ENCODE measurements at regions not wholly inside any gene's neighbourhood (a gene's known extent, or its start where the extent isn't known, plus 50 kb on each side); places are given as distances from the start of the nearest gene placed in this dataset.

DNA sequence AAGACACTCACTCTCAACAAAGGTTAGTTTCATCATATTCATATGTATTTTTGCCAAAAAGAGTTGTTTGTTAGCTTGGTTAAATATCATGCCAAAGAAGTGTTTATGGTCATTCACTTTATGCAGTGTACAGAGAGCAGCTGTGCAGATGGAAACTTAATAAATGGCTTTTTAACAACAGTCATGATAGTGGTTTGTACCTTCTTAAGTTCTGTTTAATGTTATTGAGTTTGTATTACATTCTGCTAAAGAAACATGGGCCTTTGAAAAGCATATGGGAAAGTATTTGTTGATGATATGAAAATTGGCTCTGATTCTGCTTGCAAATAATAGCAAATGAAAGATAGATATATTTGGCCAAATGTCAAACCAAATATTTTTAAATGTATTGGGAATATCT is 607.3 kb downstream of the NCAM2 start:
- no peak for DNase-seq (ENCODE audit: low read depth in 3 of 3, low spot score in 2 of 3)

GRCh38 chr21:21606041-21606440 is 607.8 kb downstream of the NCAM2 start:
- DNase-seq (ENCODE audit: low read depth in 3 of 3, low spot score in 2 of 3), result no peak

DNA sequence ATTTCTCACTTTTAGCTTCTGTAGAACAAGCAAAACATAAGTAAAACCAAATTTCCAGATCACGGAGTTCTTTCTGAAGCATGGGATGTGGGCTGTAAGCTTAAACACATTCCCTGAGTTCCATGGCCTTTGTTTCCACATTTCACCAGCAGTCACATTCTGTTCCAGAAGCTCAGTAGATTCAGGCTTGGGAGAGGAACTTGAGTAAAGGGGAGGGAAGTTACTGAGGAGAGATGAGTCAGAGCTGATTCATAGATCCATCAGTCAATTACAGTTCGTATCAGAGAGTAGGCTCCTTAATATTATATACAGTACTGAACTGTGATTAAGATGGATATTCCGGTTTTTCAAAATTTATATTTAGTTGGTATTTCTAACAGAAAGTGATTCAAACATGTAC is 614.3 kb downstream of the NCAM2 start:
- no peak for DNase-seq (ENCODE audit: low read depth in 3 of 3, low spot score in 2 of 3)

DNA sequence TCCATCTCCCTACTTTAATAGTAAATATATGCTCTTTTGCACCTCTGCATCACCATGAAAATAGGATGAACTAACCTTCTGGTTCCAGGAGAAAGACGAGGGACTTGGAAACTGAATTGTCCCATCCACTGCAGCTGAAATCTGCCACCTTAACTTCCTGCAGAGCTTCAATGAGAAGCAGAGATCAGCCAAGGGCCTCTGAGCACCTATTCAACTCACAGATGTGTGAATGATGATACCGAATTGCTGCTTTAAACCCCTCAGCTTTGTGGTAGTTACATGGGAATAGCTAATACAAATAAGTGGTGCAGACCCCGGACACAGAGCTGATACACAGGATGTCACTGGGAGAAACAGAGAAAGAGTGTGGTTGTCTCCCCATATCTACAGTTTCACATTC is 616.8 kb downstream of the NCAM2 start:
- no peak for DNase-seq (ENCODE audit: low read depth in 3 of 3, low spot score in 2 of 3)

GRCh38 chr21:21622460-21623234 is 624.4 kb downstream of the NCAM2 start:
- no peak for DNase-seq (ENCODE audit: low read depth in 3 of 3, low spot score in 2 of 3)

- DNase-seq (ENCODE audit: low read depth in 3 of 3, low spot score in 2 of 3), result no peak
Observed at GRCh38 chr21:21624674-21625073, 626.5 kb downstream of the NCAM2 start.

DNA sequence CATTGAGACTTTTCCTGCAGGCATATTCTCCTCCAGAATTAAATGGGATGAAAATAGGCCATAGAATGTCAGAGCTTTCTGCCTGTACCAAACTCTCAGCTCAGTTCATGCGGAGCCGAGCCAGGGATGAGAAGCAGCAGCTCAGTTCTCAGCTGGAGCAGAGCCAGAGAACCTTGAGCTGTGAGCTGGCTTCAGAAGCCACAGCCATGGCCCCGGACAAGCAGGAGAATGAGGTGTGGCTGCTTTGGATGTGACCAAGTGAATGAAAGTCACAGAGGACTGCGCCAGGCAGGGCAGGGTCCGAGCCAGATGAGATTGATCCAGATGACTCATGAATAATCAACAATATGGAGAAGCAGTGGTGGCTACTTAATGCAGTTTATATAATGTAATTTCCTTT is 633.8 kb downstream of the NCAM2 start:
- DNase-seq (ENCODE audit: low read depth in 3 of 3, low spot score in 2 of 3), result no peak

DNA sequence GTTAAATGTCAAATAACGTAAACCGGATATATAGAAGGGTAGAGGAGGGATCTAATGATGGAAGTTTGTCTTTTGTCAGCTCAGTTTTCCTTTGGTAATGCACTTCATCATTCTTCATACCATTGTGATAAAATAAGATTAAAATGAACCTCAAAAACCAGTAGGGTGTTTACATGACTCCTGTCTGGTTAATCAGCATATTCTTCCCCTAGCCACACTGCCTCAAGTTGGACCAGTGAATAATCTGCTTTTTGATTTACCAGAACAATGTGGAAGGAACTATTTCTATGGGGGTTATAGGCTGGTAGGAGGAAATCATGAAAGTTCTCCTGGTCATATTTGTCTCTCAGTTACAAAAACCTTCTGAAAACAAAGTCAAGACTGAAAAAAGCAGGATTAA is 634.7 kb downstream of the NCAM2 start:
- no peak for DNase-seq (ENCODE audit: low read depth in 3 of 3, low spot score in 2 of 3)

DNA sequence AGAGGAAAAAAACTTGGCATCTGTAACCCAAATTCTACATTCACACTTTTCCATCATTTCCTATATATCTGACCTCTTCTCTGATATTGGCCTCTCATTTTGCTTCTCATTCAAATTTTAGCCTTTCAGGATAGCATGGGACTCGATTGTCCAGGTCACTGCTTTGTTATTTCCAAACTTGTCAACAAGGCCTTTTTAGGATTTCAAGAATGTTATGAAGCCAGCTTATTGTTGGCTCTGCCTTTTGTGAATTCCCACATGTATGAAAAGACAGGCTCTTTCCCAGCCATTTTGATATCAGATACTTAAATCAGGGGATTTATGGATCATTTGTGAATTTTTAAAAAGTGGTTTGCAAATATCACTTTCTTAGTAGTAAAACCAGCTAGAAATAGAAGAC is 663.5 kb downstream of the NCAM2 start:
- DNase-seq (ENCODE audit: low read depth in 3 of 3, low spot score in 2 of 3), result no peak

- DNase-seq (ENCODE audit: low read depth in 3 of 3, low spot score in 2 of 3), result no peak
Observed at GRCh38 chr21:21662776-21663175, 664.6 kb downstream of the NCAM2 start.

DNA sequence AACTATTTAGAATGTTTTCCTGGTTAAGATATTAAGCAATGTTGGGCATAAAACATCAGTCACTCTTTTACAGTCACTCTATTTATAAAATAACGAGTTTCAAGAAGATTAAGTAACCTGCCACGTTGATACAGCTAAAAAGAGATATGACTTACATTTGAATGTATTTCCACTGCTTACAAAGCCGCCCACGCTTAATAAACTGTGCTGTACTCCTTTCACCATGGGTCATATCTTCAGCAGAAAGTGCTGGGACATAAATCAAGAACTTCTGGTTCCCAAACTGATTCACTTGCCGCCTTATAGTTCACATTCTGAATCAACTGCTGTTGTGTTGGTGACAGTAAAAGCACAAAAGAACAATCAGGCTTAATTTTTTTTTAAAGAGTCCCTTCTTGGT is 666.7 kb downstream of the NCAM2 start:
- no peak for DNase-seq (ENCODE audit: low read depth in 3 of 3, low spot score in 2 of 3)

DNA sequence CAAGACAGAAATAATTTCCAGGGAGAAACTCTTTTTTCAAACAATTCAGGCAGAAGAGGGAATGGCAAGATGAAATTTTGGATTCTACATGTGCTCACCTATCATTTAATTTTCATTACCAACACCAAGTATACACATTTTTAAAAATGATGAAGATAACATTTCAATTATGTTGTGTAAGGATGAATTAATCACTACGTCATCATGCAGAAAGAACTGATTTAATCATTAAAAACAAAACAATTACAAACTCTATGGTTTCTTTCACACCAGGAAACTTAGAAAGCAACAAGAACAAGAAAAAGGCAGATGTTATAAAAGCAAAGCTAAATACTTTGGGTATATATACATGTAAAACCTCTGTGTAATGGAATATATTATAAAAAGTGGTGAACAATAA is 668.5 kb downstream of the NCAM2 start:
- DNase-seq (ENCODE audit: low read depth in 3 of 3, low spot score in 2 of 3), result no peak

DNA sequence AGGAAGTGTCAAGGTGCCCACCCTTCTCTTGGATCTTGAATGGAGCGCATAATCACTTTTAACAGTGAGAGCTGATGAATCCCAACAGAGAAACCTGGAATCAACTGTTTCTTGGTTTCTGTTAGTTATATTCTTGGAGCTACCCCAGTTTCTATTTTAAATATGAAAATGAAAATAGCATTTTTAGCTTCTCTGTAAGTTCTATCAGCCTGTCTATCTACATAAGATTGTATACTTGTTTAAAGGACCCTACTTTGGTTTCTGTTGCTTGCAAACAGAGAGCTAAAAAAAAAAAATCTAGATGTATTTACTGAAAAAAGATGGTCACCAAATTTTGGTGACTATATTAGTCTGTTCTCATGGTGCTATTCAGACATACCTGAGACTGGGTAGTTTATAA is 670.0 kb downstream of the NCAM2 start:
- DNase-seq (ENCODE audit: low read depth in 3 of 3, low spot score in 2 of 3), result no peak

- DNase-seq (ENCODE audit: low read depth in 3 of 3, low spot score in 2 of 3), result no peak
Observed at GRCh38 chr21:21673959-21674358, 675.8 kb downstream of the NCAM2 start.

- DNase-seq (ENCODE audit: low read depth in 3 of 3, low spot score in 2 of 3), result no peak
Observed at GRCh38 chr21:21675601-21676000, 677.4 kb downstream of the NCAM2 start.

- no peak for DNase-seq (ENCODE audit: low read depth in 3 of 3, low spot score in 2 of 3)
Observed at GRCh38 chr21:21682172-21682571, 684.0 kb downstream of the NCAM2 start.

DNA sequence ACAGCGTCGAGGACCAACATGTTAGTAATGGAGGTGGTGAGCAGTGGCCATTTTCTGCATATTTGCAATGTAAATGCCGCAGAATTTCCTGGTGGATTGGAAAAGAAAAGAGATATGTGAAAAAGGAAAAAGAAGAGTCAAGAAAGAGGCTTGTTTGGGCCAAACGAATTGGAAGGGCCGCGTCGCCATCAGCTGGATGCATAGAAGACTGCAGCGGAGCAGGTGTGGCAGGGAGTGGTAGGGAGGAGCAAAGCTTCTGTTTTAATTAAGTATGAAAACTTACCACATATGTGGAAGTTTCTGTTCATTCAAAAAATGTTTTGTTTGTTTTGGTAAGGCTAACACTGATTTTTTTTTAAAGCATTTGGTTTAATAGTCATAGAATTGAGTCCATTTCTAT is 690.7 kb downstream of the NCAM2 start:
- no peak for DNase-seq (ENCODE audit: low read depth in 3 of 3, low spot score in 2 of 3)

DNA sequence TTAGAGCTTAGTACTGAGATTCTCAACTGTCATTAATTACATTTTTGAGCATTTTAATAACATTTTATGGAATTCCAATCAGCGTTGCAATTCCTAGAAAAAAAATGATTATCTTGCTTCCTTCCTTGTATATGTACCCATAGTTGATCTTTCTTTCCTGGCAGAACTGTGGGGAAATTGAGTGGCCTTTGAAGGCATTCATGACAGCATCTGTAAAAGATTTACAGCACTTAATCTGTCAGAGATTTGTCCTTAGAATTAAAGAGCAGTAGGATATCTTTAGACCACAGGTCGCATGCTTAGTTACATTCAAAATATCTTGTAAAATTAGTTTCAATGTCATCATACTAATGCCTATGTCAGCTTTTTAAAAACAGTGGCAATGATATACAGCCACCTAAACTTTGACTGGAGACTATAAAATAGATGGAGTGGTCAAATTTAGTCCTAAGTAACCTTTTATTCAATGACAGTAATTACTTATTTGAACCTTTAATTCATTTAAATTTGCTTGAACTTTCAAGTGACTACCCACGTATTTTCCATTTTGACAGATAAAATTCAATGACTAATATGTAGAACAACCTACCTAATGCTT is 692.0 kb downstream of the NCAM2 start:
- DNase-seq (ENCODE audit: low read depth in 3 of 3, low spot score in 2 of 3), result no peak

- DNase-seq (ENCODE audit: low read depth in 3 of 3, low spot score in 2 of 3), result no peak
Observed at GRCh38 chr21:21712748-21713520, 714.7 kb downstream of the NCAM2 start.

DNA sequence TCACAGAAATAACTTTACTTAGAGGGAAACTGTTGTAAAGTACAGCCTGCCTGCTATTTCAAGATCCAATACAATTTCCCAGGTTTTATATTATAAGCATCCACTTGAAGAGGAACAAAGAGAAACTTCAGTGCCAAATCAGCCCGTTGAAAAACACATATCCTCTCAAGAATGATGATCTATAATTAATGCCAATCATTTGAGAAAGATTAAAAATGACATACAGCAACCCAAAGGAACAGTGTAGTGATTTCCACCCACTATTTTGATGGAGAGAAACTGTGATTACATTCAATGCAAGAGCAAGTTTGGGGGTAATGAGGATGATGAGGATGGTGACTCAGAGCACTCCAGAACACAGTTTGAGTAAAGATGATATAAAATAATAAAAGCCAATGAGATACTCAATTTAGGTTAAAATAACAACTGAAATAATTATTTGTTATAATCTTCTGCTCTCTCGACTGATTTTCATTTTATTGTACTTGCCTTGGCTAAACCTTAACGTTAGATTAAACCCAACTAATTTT is 715.5 kb downstream of the NCAM2 start:
- DNase-seq (ENCODE audit: low read depth in 3 of 3, low spot score in 2 of 3), result no peak

DNA sequence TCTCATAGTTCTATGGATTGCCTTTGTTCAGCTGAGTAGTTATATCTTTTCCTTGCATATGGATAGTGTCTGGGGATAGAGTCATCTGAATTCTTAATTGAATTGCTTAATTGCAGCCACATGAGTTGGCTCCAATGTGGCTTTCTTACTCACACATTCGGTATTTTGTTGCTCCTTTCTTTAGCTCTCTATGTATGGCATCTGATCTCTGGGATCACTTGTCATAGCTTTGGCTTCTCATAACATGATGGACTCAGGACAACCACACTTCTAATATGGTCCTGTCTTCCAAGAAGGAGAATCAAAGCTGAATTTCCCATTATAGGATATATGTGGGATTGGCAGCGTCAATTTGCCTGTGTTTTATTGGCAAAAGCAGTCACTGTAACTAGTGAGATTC is 716.2 kb downstream of the NCAM2 start:
- DNase-seq (ENCODE audit: low read depth in 3 of 3, low spot score in 2 of 3), result no peak
